ENCODE measurements at regions not wholly inside any gene's neighbourhood (a gene's known extent, or its start where the extent isn't known, plus 50 kb on each side); places are given as distances from the start of the nearest gene placed in this dataset.

DNA sequence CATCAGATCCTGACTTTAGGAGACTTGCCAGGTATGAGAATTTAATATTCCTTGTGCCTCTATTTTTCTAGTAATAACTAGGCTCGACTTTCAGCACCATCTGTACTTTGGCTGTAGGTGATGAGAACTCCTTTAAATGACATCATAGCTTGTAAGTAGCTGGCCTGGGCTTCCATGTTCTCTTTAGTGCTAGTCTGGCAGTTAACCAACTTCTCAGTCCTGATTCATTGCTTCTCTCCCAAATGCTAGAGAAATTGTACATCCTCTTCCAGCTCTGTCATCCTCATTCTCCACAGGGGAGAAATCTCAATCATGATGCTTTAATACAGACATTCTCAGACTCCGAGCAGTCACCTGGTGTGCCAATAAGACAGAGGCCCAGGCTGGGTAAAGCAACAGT is 143.5 kb upstream of the MOCS1 start (continued):
- TF ChIP-seq ZBTB33 (IDR thresholded peaks at IDR 0.05), result no peak
- TF ChIP-seq, protein P1, sequence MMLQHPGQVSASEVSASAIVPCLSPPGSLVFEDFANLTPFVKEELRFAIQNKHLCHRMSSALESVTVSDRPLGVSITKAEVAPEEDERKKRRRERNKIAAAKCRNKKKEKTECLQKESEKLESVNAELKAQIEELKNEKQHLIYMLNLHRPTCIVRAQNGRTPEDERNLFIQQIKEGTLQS (IDR thresholded peaks at IDR 0.05), result no peak
- TF ChIP-seq, protein P2, sequence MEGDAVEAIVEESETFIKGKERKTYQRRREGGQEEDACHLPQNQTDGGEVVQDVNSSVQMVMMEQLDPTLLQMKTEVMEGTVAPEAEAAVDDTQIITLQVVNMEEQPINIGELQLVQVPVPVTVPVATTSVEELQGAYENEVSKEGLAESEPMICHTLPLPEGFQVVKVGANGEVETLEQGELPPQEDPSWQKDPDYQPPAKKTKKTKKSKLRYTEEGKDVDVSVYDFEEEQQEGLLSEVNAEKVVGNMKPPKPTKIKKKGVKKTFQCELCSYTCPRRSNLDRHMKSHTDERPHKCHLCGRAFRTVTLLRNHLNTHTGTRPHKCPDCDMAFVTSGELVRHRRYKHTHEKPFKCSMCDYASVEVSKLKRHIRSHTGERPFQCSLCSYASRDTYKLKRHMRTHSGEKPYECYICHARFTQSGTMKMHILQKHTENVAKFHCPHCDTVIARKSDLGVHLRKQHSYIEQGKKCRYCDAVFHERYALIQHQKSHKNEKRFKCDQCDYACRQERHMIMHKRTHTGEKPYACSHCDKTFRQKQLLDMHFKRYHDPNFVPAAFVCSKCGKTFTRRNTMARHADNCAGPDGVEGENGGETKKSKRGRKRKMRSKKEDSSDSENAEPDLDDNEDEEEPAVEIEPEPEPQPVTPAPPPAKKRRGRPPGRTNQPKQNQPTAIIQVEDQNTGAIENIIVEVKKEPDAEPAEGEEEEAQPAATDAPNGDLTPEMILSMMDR (IDR thresholded peaks at IDR 0.05; ENCODE audit: low read depth, low read length, missing input control), result no peak

- H3K4me3 ChIP-seq (ENCODE audit: low read depth in 1 of 3, low read length in 3 of 3), result no peak overlapping the region
- WGBS, result 88% methylated on average over 2 of the region's 2 CpGs
- H3K27ac ChIP-seq (ENCODE audit: low read depth in 1 of 2, low read length in 2 of 2), result no peak overlapping the region
- H3K27me3 ChIP-seq (ENCODE audit: control insufficient read depth in 4 of 4, insufficient read depth in 4 of 4, low read length in 3 of 4), result peaks cover 0 to 3% (median 0%) of the 10 kb centered on the region in 4 donors
- H3K36me3 ChIP-seq (ENCODE audit: control insufficient read depth in 4 of 4, insufficient read depth in 3 of 4, low read depth in 1 of 4, low read length in 3 of 4), result no peaks in the 10 kb centered on the region
- no peaks in the 10 kb centered on the region for H3K9me3 ChIP-seq (ENCODE audit: control insufficient read depth in 4 of 4, low read length in 3 of 4)
- H3K4me1 ChIP-seq (ENCODE audit: control insufficient read depth in 4 of 4, insufficient read depth in 4 of 4, low read length in 3 of 4), result no peaks in the 10 kb centered on the region
- no peak overlapping the region for H3K9ac ChIP-seq (ENCODE audit: low read depth in 1 of 2, low read length in 2 of 2)
- TF ChIP-seq, protein P2 (IDR thresholded peaks at IDR 0.05; ENCODE audit: low read depth, low read length, missing input control), result no peak
- TF ChIP-seq, protein P3, sequence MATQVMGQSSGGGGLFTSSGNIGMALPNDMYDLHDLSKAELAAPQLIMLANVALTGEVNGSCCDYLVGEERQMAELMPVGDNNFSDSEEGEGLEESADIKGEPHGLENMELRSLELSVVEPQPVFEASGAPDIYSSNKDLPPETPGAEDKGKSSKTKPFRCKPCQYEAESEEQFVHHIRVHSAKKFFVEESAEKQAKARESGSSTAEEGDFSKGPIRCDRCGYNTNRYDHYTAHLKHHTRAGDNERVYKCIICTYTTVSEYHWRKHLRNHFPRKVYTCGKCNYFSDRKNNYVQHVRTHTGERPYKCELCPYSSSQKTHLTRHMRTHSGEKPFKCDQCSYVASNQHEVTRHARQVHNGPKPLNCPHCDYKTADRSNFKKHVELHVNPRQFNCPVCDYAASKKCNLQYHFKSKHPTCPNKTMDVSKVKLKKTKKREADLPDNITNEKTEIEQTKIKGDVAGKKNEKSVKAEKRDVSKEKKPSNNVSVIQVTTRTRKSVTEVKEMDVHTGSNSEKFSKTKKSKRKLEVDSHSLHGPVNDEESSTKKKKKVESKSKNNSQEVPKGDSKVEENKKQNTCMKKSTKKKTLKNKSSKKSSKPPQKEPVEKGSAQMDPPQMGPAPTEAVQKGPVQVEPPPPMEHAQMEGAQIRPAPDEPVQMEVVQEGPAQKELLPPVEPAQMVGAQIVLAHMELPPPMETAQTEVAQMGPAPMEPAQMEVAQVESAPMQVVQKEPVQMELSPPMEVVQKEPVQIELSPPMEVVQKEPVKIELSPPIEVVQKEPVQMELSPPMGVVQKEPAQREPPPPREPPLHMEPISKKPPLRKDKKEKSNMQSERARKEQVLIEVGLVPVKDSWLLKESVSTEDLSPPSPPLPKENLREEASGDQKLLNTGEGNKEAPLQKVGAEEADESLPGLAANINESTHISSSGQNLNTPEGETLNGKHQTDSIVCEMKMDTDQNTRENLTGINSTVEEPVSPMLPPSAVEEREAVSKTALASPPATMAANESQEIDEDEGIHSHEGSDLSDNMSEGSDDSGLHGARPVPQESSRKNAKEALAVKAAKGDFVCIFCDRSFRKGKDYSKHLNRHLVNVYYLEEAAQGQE (IDR thresholded peaks at IDR 0.05), result no peak
- no peak for TF ChIP-seq SP1 (IDR thresholded peaks at IDR 0.05)
- TF ChIP-seq, protein P1 (IDR thresholded peaks at IDR 0.05), result no peak
- no peak for TF ChIP-seq MAX (IDR thresholded peaks at IDR 0.05)
- TF ChIP-seq HNF4G (IDR thresholded peaks at IDR 0.05), result no peak
- no peak for TF ChIP-seq HNF4A (conservative IDR thresholded peaks at IDR 0.05)
- no peak for TF ChIP-seq FOXA2 (IDR thresholded peaks at IDR 0.05)
- no peak for TF ChIP-seq EGR1 (IDR thresholded peaks at IDR 0.05; ENCODE audit: low read depth in 2 of 2)
- no peak for TF ChIP-seq YY1 (IDR thresholded peaks at IDR 0.05)
- TF ChIP-seq RXRA (IDR thresholded peaks at IDR 0.05), result no peak
- TF ChIP-seq TAF1 (conservative IDR thresholded peaks at IDR 0.05), result no peak
- TF ChIP-seq ZBTB33 (IDR thresholded peaks at IDR 0.05), result no peak
- no peak for TF ChIP-seq JUND (IDR thresholded peaks at IDR 0.05)
- no peak for TF ChIP-seq NR2F2 (IDR thresholded peaks at IDR 0.05)
- no peak for TF ChIP-seq FOXA1 (IDR thresholded peaks at IDR 0.05)
- TF ChIP-seq GABPA (IDR thresholded peaks at IDR 0.05 in 1 of 2, conservative IDR thresholded peaks at IDR 0.05 in 1 of 2), result no peak
- DNase-seq (ENCODE audit: low spot score), result no peak
Measured at GRCh38 chr6:40077315-40077714, 143.1 kb upstream of the MOCS1 start.
